ENCODE measurements at regions not wholly inside any gene's neighbourhood (a gene's known extent, or its start where the extent isn't known, plus 50 kb on each side); places are given as distances from the start of the nearest gene placed in this dataset.

DNA sequence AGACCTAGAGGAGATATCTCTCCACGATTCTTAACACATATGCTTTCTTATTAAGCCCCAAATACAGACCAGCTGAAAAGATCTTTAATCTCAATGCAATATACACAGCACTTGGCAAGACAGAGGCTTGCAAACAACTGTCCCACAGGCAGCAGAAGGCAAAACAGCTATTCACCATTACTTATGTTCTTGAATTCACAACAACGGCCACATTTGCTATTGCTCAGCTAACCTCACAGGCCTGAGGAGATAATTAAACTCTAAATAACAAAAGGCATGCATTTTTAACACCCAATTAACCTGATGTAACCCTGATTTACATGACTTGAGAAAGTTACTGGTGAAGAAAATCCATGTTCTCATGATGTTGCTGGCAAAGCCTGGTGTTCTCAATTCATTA, 216.4 kb downstream of the CRPPA start:
- Histone ChIP-seq H3K9me3 (peaks cover 5% of the 10 kb centered on the region; the same call in 1 of the 2 replicates), H3K4me3 (no peak overlapping the region), H3K4me2 (no peak overlapping the region), H3K27ac (no peak overlapping the region), H3K9ac (no peak overlapping the region), H3K36me3 (no peaks in the 10 kb centered on the region), H4K20me1 (no peaks in the 10 kb centered on the region), H3K4me1 (no peaks in the 10 kb centered on the region), H3K27me3 (no peaks in the 10 kb centered on the region)
- no peak for TF ChIP-seq Cebpa-rat (IDR thresholded peaks at IDR 0.05)

DNA sequence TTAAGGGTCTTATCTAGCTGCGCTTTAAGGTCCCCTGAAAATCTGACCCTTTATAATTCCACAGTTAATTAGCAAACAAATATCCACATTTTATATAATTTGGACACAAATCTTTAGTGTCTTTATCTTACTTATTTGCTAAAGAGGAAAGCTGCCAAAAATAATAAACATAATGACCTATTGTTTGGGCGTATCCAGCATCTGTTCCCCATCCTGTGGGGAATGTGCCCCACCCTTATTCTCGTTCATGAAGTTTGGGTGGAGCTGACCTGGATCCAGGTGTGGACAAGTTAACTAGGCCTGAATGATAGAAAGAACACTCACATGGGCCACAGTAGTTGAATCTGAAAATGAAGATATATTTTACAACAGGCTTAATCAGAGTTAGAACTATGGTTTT, 218.3 kb downstream of the CRPPA start:
- no peak overlapping the region for H3K4me3 ChIP-seq
- TF ChIP-seq Cebpa-rat (IDR thresholded peaks at IDR 0.05): no peak
- H3K9me3 ChIP-seq: peaks cover 5% of the 10 kb centered on the region; the same call in 1 of the 2 replicates
- H3K4me2 ChIP-seq: no peak overlapping the region
- H3K9ac ChIP-seq: no peak overlapping the region
- H3K36me3 ChIP-seq: no peaks in the 10 kb centered on the region
- no peaks in the 10 kb centered on the region for H3K4me1 ChIP-seq
- no peaks in the 10 kb centered on the region for H3K27me3 ChIP-seq
- H3K27ac ChIP-seq: no peak overlapping the region
- H4K20me1 ChIP-seq: no peaks in the 10 kb centered on the region

DNA sequence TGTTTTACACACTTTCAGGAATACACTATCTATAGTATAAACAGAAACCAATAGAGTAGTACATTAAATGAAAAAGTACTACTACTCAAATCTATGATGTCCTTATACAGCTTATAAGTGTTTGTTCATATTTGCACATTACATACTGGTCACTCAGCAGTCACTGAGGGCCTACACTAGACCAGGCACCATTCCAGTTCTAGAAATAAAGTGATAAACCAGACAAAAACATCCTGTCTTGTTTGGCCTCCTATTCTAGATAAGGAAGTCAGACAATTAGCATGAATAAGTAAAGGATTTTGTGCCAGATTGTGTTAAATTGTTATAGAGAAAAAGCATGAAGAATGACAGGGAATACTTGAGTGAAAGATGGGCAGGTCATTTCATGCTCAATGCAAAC, 219.0 kb downstream of the CRPPA start:
- peaks cover 5% of the 10 kb centered on the region; the same call in 1 of the 2 replicates for H3K9me3 ChIP-seq
- H3K4me3 ChIP-seq: no peak overlapping the region
- no peak overlapping the region for H3K9ac ChIP-seq
- H3K36me3 ChIP-seq: no peaks in the 10 kb centered on the region
- no peak overlapping the region for H3K4me2 ChIP-seq
- no peaks in the 10 kb centered on the region for H3K4me1 ChIP-seq
- H4K20me1 ChIP-seq: no peaks in the 10 kb centered on the region
- TF ChIP-seq Cebpa-rat (IDR thresholded peaks at IDR 0.05): no peak
- H3K27ac ChIP-seq: no peak overlapping the region
- no peaks in the 10 kb centered on the region for H3K27me3 ChIP-seq

DNA sequence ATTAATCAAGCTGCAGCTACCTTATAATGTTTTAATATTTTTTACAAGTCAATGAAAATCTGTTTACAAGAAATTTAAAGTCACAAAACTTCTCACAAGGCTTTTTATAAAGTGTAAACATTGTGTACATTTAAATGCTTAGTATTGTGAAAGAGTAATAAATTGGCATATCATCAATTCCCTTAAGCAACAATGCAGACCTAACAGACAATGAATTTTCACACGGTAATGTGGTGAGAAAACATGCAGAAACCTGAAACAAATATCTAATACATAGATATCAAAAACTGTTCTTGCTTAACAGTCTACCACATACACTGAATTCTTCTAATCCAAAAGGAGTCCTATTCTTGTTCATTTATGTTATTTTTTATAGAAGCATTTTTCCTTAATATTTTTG, 220.7 kb downstream of the CRPPA start:
- no peak overlapping the region for H3K9ac ChIP-seq
- no peak overlapping the region for H3K4me3 ChIP-seq
- no peaks in the 10 kb centered on the region for H3K4me1 ChIP-seq
- no peaks in the 10 kb centered on the region for H4K20me1 ChIP-seq
- H3K4me2 ChIP-seq: no peak overlapping the region
- no peak overlapping the region for H3K27ac ChIP-seq
- TF ChIP-seq Cebpa-rat (IDR thresholded peaks at IDR 0.05): no peak
- no peaks in the 10 kb centered on the region for H3K27me3 ChIP-seq
- H3K36me3 ChIP-seq: no peaks in the 10 kb centered on the region
- peaks cover 5% of the 10 kb centered on the region; the same call in 1 of the 2 replicates for H3K9me3 ChIP-seq

DNA sequence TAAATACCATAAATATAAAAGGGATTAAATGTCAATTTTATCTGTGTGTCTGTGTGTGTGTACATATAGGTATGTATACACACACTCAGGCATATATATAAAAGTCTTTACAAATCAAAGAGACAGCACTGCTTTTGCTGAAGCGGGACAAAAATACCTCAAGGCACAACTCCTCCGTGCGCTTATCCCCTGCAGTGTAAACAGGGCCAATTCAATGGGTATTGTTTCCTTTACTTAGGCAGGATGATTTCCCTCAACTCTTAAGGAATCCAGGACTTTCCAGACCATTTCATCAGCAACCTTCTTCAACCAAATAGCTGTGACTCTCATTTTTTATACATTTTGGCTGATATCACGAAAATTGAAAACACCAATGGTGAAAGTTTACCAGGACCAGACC, 227.7 kb downstream of the CRPPA start:
- H4K20me1 ChIP-seq: no peaks in the 10 kb centered on the region
- no peak for TF ChIP-seq Cebpa-rat (IDR thresholded peaks at IDR 0.05)
- H3K9me3 ChIP-seq: no peaks in the 10 kb centered on the region
- no peak overlapping the region for H3K4me2 ChIP-seq
- no peaks in the 10 kb centered on the region for H3K36me3 ChIP-seq
- no peak overlapping the region for H3K9ac ChIP-seq
- no peak overlapping the region for H3K27ac ChIP-seq
- H3K4me1 ChIP-seq: no peaks in the 10 kb centered on the region
- H3K27me3 ChIP-seq: no peaks in the 10 kb centered on the region
- no peak overlapping the region for H3K4me3 ChIP-seq

DNA sequence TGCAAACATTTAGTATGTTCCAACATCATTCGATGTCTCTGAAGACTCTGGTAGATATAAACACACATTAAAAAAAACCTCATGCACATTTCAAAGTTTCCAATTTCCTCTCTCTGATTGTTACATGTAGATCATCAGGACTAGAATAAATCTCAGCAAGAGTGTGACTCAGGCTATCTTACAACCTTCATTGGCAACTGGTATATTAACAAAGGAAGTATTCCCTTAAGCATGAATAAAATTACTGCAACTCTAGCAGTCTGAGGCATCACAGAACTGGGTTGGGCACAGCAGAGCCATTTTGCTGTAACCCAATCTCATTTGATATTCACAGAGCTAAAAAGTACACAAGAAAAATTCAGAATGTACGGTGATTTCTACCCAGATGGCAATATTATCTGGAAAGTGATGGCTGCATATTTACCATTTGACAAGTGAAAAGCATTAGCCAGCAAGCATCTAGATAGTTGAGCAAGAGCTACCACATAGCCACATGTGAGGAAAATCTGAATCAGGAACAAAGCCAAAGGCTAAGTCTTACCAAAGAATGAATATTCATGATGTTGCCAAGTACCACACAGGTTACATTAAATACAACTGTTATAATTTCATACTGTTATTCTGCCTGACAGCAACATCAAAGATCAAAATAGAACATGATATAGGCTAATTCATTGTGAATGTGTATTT, 232.2 kb downstream of the CRPPA start:
- H4K20me1 ChIP-seq: no peaks in the 10 kb centered on the region
- TF ChIP-seq Cebpa-rat (IDR thresholded peaks at IDR 0.05): no peak
- no peak overlapping the region for H3K27ac ChIP-seq
- no peaks in the 10 kb centered on the region for H3K36me3 ChIP-seq
- no peaks in the 10 kb centered on the region for H3K27me3 ChIP-seq
- H3K4me3 ChIP-seq: no peak overlapping the region
- H3K4me1 ChIP-seq: no peaks in the 10 kb centered on the region
- H3K9me3 ChIP-seq: no peaks in the 10 kb centered on the region
- H3K4me2 ChIP-seq: no peak overlapping the region
- H3K9ac ChIP-seq: no peak overlapping the region

DNA sequence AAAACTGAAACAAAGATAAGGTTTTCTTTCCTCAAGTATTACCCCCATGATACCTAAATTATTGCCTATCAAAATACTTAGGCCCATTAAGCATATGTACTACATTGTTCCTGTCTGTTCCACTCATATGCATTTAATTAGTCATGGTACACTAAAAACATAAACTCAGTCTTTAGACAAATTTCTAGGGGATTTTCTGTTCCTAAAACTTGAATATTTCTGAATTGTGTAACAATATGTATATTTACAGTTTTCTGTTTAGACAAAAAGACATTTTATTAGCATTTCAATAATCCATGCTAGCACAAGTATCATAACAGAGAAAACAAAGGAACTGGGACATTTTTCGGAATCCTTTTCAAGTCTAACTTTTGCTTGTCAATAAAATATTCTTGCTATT, 234.2 kb downstream of the CRPPA start:
- H3K36me3 ChIP-seq: no peaks in the 10 kb centered on the region
- no peaks in the 10 kb centered on the region for H3K9me3 ChIP-seq
- H3K9ac ChIP-seq: no peak overlapping the region
- no peak for TF ChIP-seq Cebpa-rat (IDR thresholded peaks at IDR 0.05)
- H4K20me1 ChIP-seq: no peaks in the 10 kb centered on the region
- H3K27me3 ChIP-seq: no peaks in the 10 kb centered on the region
- H3K4me3 ChIP-seq: no peak overlapping the region
- H3K4me2 ChIP-seq: no peak overlapping the region
- no peak overlapping the region for H3K27ac ChIP-seq
- H3K4me1 ChIP-seq: no peaks in the 10 kb centered on the region

DNA sequence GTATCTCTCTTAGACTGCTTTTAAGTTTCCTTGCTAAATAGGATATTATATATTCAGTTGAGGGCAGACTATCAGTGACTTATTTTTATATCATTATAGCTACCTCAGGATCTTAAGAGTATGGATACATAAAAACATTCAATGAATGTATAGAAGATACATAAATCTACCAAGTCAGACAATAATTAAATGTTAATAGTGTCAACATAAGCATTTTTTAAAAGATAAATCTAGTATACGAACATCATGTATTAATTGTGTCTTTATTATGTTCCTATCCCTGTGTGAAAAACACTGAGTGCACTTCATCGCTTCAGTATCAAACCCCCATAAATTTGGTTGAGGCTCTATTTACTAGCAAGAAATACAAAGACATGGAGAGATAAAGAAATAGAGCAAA, 242.8 kb downstream of the CRPPA start:
- TF ChIP-seq Cebpa-rat (IDR thresholded peaks at IDR 0.05): no peak

DNA sequence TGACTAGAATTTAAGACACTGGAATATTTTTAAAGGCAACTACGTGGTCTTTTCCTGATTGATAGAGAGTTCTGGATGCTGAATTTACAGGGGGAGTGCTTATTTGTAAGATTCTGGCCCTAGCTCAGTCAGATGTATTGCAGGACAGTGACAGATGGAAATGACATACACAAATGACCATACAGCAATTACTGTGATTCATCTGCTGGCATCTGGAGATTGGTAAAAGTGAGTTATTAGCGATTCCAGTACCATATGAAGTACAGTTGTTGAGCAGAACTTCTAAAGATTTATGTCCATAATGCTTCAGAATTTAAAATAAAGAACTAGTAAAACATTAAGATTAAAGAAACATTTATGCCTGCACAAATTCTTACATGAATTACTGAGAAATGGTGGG, 243.2 kb downstream of the CRPPA start:
- no peaks in the 10 kb centered on the region for H3K9me3 ChIP-seq
- H3K9ac ChIP-seq: no peak overlapping the region
- H3K27ac ChIP-seq: no peak overlapping the region
- no peaks in the 10 kb centered on the region for H3K36me3 ChIP-seq
- H3K27me3 ChIP-seq: no peaks in the 10 kb centered on the region
- no peaks in the 10 kb centered on the region for H3K4me1 ChIP-seq
- no peaks in the 10 kb centered on the region for H4K20me1 ChIP-seq
- no peak overlapping the region for H3K4me3 ChIP-seq
- TF ChIP-seq Cebpa-rat (IDR thresholded peaks at IDR 0.05): no peak
- H3K4me2 ChIP-seq: no peak overlapping the region

More for the DNA sequence above, 242.8 kb downstream of the CRPPA start:
- no peaks in the 10 kb centered on the region for H3K36me3 ChIP-seq
- H3K4me1 ChIP-seq: no peaks in the 10 kb centered on the region
- no peak overlapping the region for H3K9ac ChIP-seq
- no peaks in the 10 kb centered on the region for H4K20me1 ChIP-seq
- no peak overlapping the region for H3K4me2 ChIP-seq
- no peak overlapping the region for H3K27ac ChIP-seq
- H3K9me3 ChIP-seq: no peaks in the 10 kb centered on the region
- no peaks in the 10 kb centered on the region for H3K27me3 ChIP-seq
- no peak overlapping the region for H3K4me3 ChIP-seq

DNA sequence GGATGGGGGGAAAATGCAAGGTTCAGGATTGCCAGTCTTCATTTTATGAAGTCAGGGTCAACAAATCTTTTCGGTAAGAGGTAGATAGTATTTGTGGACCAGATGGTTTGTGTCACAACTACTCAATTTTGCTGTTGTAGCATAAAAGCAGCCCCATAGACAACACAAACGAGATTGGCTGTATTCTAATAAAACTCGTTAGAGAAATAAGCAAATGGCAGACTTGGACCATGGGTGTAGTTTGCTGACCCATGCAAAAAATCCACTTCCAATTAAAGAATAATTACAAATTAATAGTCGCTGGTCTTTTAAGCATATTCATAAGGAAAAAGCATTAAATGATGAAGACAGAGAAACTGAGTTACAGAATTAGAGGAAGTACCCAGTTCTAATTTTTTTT, 247.1 kb downstream of the CRPPA start:
- Histone ChIP-seq H3K27me3 (no peaks in the 10 kb centered on the region), H4K20me1 (no peaks in the 10 kb centered on the region), H3K4me1 (no peaks in the 10 kb centered on the region), H3K4me2 (no peak overlapping the region), H3K9ac (no peak overlapping the region), H3K27ac (no peak overlapping the region), H3K4me3 (no peak overlapping the region), H3K9me3 (peaks cover 6% of the 10 kb centered on the region; the same call in 1 of the 2 replicates), H3K36me3 (no peaks in the 10 kb centered on the region)
- no peak for TF ChIP-seq Cebpa-rat (IDR thresholded peaks at IDR 0.05)

DNA sequence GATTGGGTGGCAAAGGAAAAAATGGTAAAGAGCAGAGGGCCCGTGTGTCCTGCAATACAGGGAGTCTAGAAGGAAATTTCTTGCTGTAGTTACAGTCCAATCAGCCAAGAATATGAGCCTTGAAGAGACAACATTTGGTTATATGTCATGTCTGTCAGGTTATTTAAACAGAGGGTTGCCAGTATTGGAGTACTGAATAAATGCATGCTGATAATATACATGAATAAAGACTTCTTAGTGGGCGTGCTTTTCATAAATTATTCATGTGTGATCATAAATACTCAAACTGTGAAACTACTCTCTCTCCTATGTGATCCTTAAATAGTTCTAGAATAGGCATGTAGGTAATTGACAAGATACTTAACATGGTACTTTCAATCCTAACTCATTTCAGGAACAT, 249.0 kb downstream of the CRPPA start:
- Histone ChIP-seq H3K4me1 (no peaks in the 10 kb centered on the region), H3K9me3 (peaks cover 6% of the 10 kb centered on the region; the same call in 1 of the 2 replicates), H3K27me3 (no peaks in the 10 kb centered on the region), H3K9ac (no peak overlapping the region), H3K4me3 (no peak overlapping the region), H3K27ac (no peak overlapping the region), H4K20me1 (no peaks in the 10 kb centered on the region), H3K36me3 (no peaks in the 10 kb centered on the region), H3K4me2 (no peak overlapping the region)
- TF ChIP-seq Cebpa-rat (IDR thresholded peaks at IDR 0.05): no peak
